ENCODE measurements at regions not wholly inside any gene's neighbourhood (a gene's known extent, or its start where the extent isn't known, plus 50 kb on each side); places are given as distances from the start of the nearest gene placed in this dataset.
A peak's percentile ranks its signal among the peaks of the same experiment; 100 is the strongest.
"Not testable (repeated sequence)": the region's sequence is repeated elsewhere in the genome, so short reads cannot be mapped to it uniquely, and the experiment has no call there.

GRCh38 chr7:93048136-93048930 is 69.4 kb downstream of the SAMD9 start:
- no peak for DNase-seq (ENCODE audit: low read depth in 2 of 2)

GRCh38 chr7:93047514-93048099 is 70.2 kb downstream of the SAMD9 start:
- no peak for DNase-seq (ENCODE audit: low read depth in 2 of 2)

DNA sequence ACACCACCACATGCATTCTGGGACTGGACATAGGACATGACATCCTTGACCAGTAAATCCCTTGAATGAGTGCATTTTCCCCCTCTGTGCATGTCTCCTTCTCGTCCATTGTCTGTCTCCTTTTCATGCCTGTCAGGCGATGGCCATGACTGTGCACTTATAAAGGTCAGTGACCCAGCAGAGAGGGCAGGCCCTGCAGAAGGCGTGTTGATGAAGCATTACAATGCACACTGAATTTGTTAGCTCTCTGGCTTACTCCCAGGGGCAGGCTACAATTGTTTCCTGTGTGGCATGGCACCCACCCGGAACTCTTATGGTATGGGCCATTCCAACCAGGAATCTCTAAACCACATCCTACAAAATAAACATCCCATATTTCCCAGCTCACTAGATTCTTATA is 71.1 kb downstream of the SAMD9 start:
- no peak for DNase-seq (ENCODE audit: low read depth in 2 of 2)

GRCh38 chr7:93044147-93044810 is 73.5 kb downstream of the SAMD9 start:
- DNase-seq (ENCODE audit: low read depth in 2 of 2): no peak

DNA sequence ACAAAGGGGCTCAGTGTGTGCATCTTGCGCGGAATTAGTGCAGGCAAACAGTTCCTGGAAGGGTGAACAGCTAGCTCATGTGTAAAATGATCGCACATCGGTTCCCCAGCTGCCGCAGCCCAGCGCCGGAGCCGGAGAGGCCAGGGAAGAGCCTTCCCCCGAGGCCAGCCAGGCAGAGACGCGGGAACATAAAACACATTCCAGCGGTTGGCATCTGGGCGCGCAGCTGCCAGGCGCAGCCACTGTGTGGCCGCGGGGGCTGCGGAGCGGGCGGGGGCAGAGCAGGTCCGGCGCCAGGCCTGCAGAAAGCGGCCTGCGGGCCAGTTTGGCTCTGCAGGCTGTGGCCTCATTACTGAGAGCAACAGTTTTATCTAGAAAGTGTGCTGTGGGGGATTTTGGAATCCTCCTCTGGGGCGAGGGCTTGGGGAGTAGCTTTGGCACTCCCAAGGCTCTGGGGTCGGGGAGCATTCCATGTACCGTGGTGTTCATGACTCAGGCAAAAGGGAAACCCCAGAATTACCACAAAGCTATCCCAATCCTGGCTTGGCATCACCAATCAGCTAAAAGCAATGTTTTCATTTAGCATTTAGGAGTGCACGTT is 74.3 kb downstream of the SAMD9 start:
- no peak for DNase-seq (ENCODE audit: low read depth in 2 of 2)

GRCh38 chr7:93040355-93040754 is 77.4 kb downstream of the SAMD9 start:
- DNase-seq (ENCODE audit: low read depth in 2 of 2): no peak

DNA sequence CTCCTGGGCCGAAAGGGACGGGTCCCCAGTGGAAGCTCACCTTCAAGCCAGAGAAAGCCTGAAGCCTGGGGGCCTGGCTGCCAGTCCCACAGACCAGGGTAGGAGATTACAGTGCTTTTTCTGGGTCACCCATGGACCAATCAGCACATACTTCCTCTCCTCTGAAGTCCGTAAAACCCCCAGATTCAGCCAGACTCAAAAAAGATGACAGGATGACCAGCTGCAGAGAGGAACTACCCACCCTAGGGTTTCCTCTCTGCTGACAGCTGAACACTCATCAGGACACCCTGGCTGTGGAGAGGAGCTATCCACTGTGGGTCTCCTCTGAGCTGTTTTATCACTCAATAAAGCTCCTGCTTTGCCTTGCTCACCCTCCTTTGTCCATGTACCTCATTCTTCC is 78.0 kb downstream of the SAMD9 start:
- DNase-seq (ENCODE audit: low read depth in 2 of 2): no peak

DNA sequence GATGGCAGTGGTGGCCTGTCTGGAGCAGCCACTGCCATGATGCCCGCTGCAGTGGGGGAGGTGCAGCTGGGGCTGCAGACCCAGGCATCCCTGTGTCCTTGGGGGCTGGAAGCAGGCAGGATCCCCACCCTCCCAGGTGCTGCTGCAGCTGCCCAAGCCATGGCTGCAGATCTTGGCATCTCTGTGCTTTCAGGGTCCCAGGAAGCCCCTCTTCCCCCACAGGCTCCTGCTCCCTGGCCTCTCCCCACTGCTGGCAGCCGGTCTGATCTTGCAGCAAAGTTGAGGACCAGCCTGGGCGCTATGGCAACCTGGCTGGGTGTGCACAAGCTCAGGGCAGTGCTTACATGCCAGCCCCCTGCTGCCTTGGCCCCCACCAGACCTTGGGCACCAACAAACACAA is 78.5 kb downstream of the SAMD9 start:
- no peak for DNase-seq (ENCODE audit: low read depth in 2 of 2)

- DNase-seq (ENCODE audit: low read depth in 2 of 2): peak; percentile 4 to 5
These were observed 81.0 kb downstream of the SAMD9 start for GRCh38 chr7:93036807-93037206.

DNA sequence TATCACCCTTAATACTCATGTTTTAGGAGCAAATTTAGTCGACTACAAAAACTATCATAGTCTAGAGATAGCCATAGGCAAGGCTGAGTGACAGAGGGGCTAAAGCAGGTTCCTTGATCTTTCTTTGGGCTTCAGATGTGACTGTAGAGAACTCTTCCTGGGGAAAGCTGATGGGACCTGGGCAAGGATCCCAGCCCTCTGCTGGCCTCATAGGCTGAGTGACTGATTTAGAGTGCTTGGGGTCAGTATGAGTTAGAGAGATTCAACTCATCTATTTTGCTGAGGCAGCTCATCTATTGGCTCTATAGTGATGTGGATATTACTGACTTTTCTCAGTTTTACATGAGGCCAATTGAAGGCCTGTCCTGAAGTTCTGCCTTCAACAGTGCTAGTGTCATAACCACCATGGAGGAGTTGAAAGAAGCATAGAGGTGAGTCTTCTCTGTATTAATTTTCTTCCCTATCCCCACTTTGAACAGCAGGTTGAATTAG is 81.6 kb downstream of the SAMD9 start:
- no peak for DNase-seq (ENCODE audit: low read depth in 2 of 2)

GRCh38 chr7:93031795-93032194 is 86.0 kb downstream of the SAMD9 start:
- DNase-seq (ENCODE audit: low read depth in 2 of 2): no peak

DNA sequence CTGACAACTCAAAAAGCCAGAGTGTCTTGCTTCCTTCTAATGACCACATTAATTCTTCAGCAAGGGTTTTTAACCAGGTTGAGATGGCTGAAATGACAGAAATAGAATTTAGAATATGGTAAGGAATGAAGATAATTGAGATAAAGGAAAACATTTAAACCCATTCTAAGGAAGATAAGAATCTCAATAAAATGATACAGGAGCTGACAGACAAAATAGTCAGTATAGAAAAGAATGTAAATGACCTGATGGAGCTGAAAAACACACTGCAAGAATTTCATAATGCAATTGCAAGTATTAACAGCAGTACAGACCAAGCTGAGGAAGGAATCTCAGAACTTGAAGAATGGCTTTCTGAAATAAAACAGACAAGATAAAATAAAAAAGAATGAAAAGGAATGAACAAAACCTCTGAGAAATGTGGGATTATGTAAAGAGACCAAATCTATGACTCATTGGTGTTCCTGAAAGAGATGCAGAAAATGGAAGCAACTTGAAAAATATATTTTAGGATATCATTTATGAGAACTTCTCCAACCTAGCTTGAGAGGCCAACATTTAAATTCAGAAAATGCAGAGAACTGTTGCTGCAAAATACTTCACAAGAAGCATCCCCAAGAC is 87.1 kb downstream of the SAMD9 start:
- no peak for DNase-seq (ENCODE audit: low read depth in 2 of 2)

DNA sequence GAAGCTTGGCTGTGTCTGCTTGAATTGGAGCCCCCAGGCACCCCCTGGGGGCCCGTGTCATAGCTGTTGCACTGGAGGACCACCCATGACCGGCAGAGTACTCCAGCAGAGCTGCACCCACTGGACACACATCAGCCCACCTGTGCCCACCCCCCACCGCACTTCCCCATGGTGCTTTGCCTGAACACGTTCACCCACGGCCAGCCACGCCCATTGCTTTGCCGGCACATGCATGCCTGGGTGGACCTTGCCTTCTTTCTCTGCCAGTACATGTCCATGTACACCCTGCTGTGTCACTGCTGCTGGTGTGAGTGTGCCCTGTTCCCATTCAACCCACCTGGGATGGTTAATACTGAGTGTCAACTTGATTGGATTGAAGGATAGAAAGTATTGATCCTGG is 88.7 kb downstream of the SAMD9 start:
- no peak for DNase-seq (ENCODE audit: low read depth in 2 of 2)

- no peak for DNase-seq (ENCODE audit: low read depth in 2 of 2)
These were observed 89.2 kb downstream of the SAMD9 start for GRCh38 chr7:93028610-93029009.

GRCh38 chr7:93027044-93027443 is 90.7 kb downstream of the SAMD9 start:
- DNase-seq (ENCODE audit: low read depth in 2 of 2): no peak

GRCh38 chr7:93026425-93026824 is 91.4 kb downstream of the SAMD9 start:
- DNase-seq (ENCODE audit: low read depth in 2 of 2): no peak

DNA sequence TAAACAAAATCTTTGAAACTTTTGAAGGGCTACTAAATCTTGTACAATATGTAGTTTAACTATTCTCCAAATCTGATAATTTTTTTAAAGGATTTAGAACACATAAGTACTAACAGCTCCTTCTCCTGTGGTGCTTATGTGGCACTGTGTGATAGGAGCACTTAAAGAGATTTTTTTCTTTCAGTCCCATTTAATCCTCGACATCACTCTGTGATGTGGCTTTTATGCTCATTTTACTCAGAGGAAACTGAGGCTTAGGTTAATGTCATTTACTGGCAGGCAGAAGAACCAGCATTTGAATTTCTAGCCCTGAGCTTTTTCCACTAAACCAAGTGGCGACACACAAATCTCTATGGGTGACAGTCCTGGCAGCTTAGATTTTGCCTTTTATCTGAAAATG is 92.4 kb downstream of the SAMD9 start:
- no peak for DNase-seq (ENCODE audit: low read depth in 2 of 2)

- DNase-seq (ENCODE audit: low read depth in 2 of 2): not testable (repeated sequence)
These were observed 94.8 kb downstream of the SAMD9 start for GRCh38 chr7:93022931-93023478.

- DNase-seq (ENCODE audit: low read depth in 2 of 2): no peak
These were observed 96.0 kb downstream of the SAMD9 start for GRCh38 chr7:93021748-93022147.

- no peak for DNase-seq (ENCODE audit: low read depth in 2 of 2)
These were observed 99.1 kb downstream of the SAMD9 start for GRCh38 chr7:93018716-93019115.

GRCh38 chr7:93016681-93017381 is 100.9 kb downstream of the SAMD9 start:
- DNase-seq (ENCODE audit: low read depth in 2 of 2): no peak

Measured in stimulated activated CD8-positive, alpha-beta memory T cell treated with anti-CD3 and anti-CD28 coated beads, Interleukin-2, amount 100 ng/mL, for 48 hours (primary cell).